Cerebellar cortex (tissue), 1 donor: ENCODE measurements at regions not wholly inside any gene's neighbourhood (a gene's known extent, or its start where the extent isn't known, plus 50 kb on each side); places are given as distances from the start of the nearest gene placed in this dataset.

ENCODE experiments used
- DNase-seq: peaks from one replicate; pipeline ENCODE4 v3.0.0-alpha.2; 2015; ENCODE audit warnings: low spot score

GRCh38 chr2:235170016-235170415, 218.2 kb downstream of the SH3BP4 start:
- no peak for DNase-seq

GRCh38 chr2:235170536-235171521, 219.0 kb downstream of the SH3BP4 start:
- DNase-seq = no peak

GRCh38 chr2:235171550-235172031, 219.8 kb downstream of the SH3BP4 start:
- no peak for DNase-seq

GRCh38 chr2:235180642-235181041, 228.8 kb downstream of the SH3BP4 start:
- no peak for DNase-seq

- no peak for DNase-seq
Measured at GRCh38 chr2:235183786-235184185, 232.0 kb downstream of the SH3BP4 start.

- DNase-seq = no peak
Measured at GRCh38 chr2:235187806-235188205, 236.0 kb downstream of the SH3BP4 start.

GRCh38 chr2:235191486-235191885, 239.7 kb downstream of the SH3BP4 start:
- DNase-seq = no peak

GRCh38 chr2:235191978-235192377, 240.2 kb downstream of the SH3BP4 start:
- DNase-seq = no peak

GRCh38 chr2:235194351-235194750, 242.5 kb downstream of the SH3BP4 start:
- DNase-seq = no peak

GRCh38 chr2:235194836-235195235, 243.0 kb downstream of the SH3BP4 start:
- DNase-seq = no peak

- DNase-seq = no peak
Measured at GRCh38 chr2:235195921-235196320, 244.1 kb downstream of the SH3BP4 start.

GRCh38 chr2:235199128-235199527, 247.3 kb downstream of the SH3BP4 start:
- DNase-seq = no peak

GRCh38 chr2:235200216-235200615, 248.4 kb downstream of the SH3BP4 start:
- no peak for DNase-seq

GRCh38 chr2:235201756-235202155, 249.9 kb downstream of the SH3BP4 start:
- DNase-seq = no peak

- DNase-seq = no peak
Measured at GRCh38 chr2:235204948-235205347, 253.1 kb downstream of the SH3BP4 start.

- no peak for DNase-seq
Measured at GRCh38 chr2:235206399-235206798, 254.6 kb downstream of the SH3BP4 start.

- DNase-seq = no peak
Measured at GRCh38 chr2:235206980-235207579, 255.3 kb downstream of the SH3BP4 start.

- no peak for DNase-seq
Measured at GRCh38 chr2:235211056-235211455, 259.2 kb downstream of the SH3BP4 start.

GRCh38 chr2:235212501-235213158, 260.8 kb downstream of the SH3BP4 start:
- DNase-seq = no peak

GRCh38 chr2:235215248-235215647, 263.4 kb downstream of the SH3BP4 start:
- DNase-seq = no peak

- DNase-seq = no peak
Measured at GRCh38 chr2:235216901-235217300, 265.1 kb downstream of the SH3BP4 start.

- DNase-seq = no peak
Measured at GRCh38 chr2:235217846-235218245, 266.0 kb downstream of the SH3BP4 start.

- DNase-seq = no peak
Measured at GRCh38 chr2:235218486-235218907, 266.7 kb downstream of the SH3BP4 start.
